ENCODE measurements at regions not wholly inside any gene's neighbourhood (a gene's known extent, or its start where the extent isn't known, plus 50 kb on each side); places are given as distances from the start of the nearest gene placed in this dataset.

DNA sequence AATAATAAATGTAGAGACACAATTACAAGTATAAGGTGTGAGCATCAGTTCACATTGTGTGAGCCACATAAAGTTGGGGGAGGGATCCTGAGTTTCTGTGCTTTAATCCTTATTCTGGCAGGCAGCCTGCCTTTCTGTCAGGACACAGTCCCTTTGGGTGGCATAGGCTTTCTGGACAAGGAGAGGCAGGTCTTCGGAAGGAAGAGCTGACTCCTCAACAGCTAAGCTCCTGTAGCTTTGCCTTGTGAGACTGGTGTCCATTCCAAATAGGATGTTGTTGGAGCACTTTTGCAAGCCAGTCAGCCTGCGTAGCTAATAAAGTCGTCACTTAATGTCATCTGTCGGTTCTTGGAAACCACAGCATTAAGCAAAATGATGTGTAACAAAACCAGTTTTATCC is 151.9 kb upstream of the MCTP2 start:
- Histone ChIP-seq H2BK120ac (replicated peaks; ENCODE audit: low read depth, low read length) (no peak overlapping the region), H2BK12ac (ENCODE audit: low read depth, low read length) (no peak overlapping the region), H3K23ac (ENCODE audit: insufficient read length) (no peak overlapping the region), H3K79me2 (ENCODE audit: control insufficient read depth in 1 of 2, insufficient read depth in 2 of 2, low read length in 2 of 2) (no peaks in the 10 kb centered on the region), H4K20me1 (replicated peaks in 1 of 2; ENCODE audit: control insufficient read depth in 1 of 2, insufficient read depth in 2 of 2, low read length in 2 of 2) (no peaks in the 10 kb centered on the region), H2AK5ac (ENCODE audit: low read depth, low read length) (no peak overlapping the region), H4K5ac (ENCODE audit: insufficient read length, low read depth, low read length) (no peak overlapping the region), H3K36me3 (ENCODE audit: control insufficient read depth in 2 of 4, insufficient read depth in 4 of 4, low read length in 3 of 4) (no peaks in the 10 kb centered on the region), H3K9ac (replicated peaks in 1 of 4; ENCODE audit: extremely low read depth in 1 of 4, low read depth in 3 of 4, low read length in 3 of 4) (no peak overlapping the region), H3K4me2 (ENCODE audit: insufficient read depth in 1 of 2, low read depth in 2 of 2, low read length in 2 of 2) (no peak overlapping the region), H2BK5ac (ENCODE audit: low read depth, low read length) (no peak overlapping the region), H3K4me3 (ENCODE audit: extremely low read depth in 1 of 4, insufficient read depth in 2 of 4, low read depth in 3 of 4, low read length in 4 of 4) (no peak overlapping the region), H3K14ac (ENCODE audit: insufficient read length) (no peak overlapping the region), H2BK20ac (ENCODE audit: low read length) (no peak overlapping the region), H3K4me1 (replicated peaks in 1 of 4; ENCODE audit: control insufficient read depth in 3 of 4, insufficient read depth in 4 of 4, low read length in 3 of 4) (peaks cover 0 to 9% (median 1%) of the 10 kb centered on the region in 4 experiments; a peak in 3 of 7 replicates), H3K23me2 (ENCODE audit: low read depth, low read length) (0 out of 2 replicates have a peak, but pooled peaks cover 2% of the 10 kb centered on the region), H4K8ac (ENCODE audit: extremely low read depth, insufficient read depth, low read length) (no peak overlapping the region), H2AFZ (ENCODE audit: low read length) (no peak overlapping the region), H3K79me1 (ENCODE audit: low read depth, low read length) (no peaks in the 10 kb centered on the region), H3K4ac (replicated peaks; ENCODE audit: insufficient read length, low read depth, low read length) (no peak overlapping the region), H3K56ac (replicated peaks; ENCODE audit: insufficient read length, low read depth, low read length) (no peak overlapping the region), H4K91ac (replicated peaks; ENCODE audit: insufficient read length, low read length) (no peak overlapping the region), H3K9me3 (ENCODE audit: insufficient read depth in 2 of 2, low read depth in 1 of 2, low read length in 1 of 2) (no peaks in the 10 kb centered on the region), H3K27me3 (replicated peaks in 1 of 4; ENCODE audit: control insufficient read depth in 3 of 4, extremely low read depth in 1 of 4, insufficient read depth in 3 of 4, low read length in 3 of 4) (no peaks in the 10 kb centered on the region), H3K18ac (ENCODE audit: extremely low read depth, low read length) (no peak overlapping the region), H3K27ac (ENCODE audit: low read depth, low read length) (no peak overlapping the region), H2BK15ac (ENCODE audit: low read length) (no peak overlapping the region)
- FAIRE-seq (no peak), DNase-seq (ENCODE audit: low read depth in 1 of 2, low spot score in 2 of 2) (no peak)
- ChIA-PET CTCF (ENCODE audit: partially characterized antibody) (interaction anchor here (1.0 to 2.3 kb wide), 2 partner anchors 11 to 83 kb away, joined by 3 to 5 read pairs; no protein-coding TSS in a partner anchor), POLR2A (ENCODE audit: partially characterized antibody) (no interaction called here)
- TF ChIP-seq NRF1 (IDR thresholded peaks at IDR 0.05; ENCODE audit: low read depth, low read length) (no peak), SUZ12 (IDR thresholded peaks at IDR 0.05; ENCODE audit: low read length) (no peak), TAF7 (optimal IDR thresholded peaks at IDR 0.05; ENCODE audit: borderline replicate concordance, low read depth, low read length) (no peak), KDM5A (IDR thresholded peaks at IDR 0.05; ENCODE audit: low read length) (no peak), RNF2 (IDR thresholded peaks at IDR 0.05; ENCODE audit: borderline replicate concordance, low read depth, low read length, missing control alignments, poor library complexity, severe bottlenecking) (no peak), POLR2AphosphoS5 (IDR thresholded peaks at IDR 0.05; ENCODE audit: low read depth, low read length) (no peak)
- 95% methylated on average over 4 of the region's 4 CpGs; no CpG with 5 or more reads in 1 of the 2 experiments for WGBS, 2 experiments (ENCODE audit: extremely low coverage in 1 of 2, insufficient coverage in 1 of 2, insufficient read length in 1 of 2, insufficient replicate concordance in 2 of 2, low coverage in 1 of 2, low lambda C conversion rate in 2 of 2, missing lambda C conversion rate in 1 of 2)

Measured in H1 (cell line).